Psoas muscle (tissue), 7 donors: ENCODE measurements at regions not wholly inside any gene's neighbourhood (a gene's known extent, or its start where the extent isn't known, plus 50 kb on each side); places are given as distances from the start of the nearest gene placed in this dataset.

ENCODE experiments used
- ATAC-seq, 4 donors: fragments of 200-7000 bp; cut with Tn5 transposase; one replicate each; pipeline ENCODE4 v1.9.1; 2020; ENCODE audit warnings: moderate library complexity in 3 of 4, mild to moderate bottlenecking in 2 of 4
- DNase-seq, 2 donors: peaks; one replicate each; pipeline ENCODE4 v3.0.0-alpha.2; 2020
- H3K27ac ChIP-seq: fragments of 200-600 bp; one replicate; pipeline ENCODE4 v1.8.0; 2022
- H3K27me3 ChIP-seq, 3 donors: fragments of 200-600 bp in 1 of 3; one replicate each; pipeline versions ENCODE4 v1.6.1 to v1.8.0; 2013 to 2022; ENCODE audit warnings: low read length in 2 of 3, mild to moderate bottlenecking in 2 of 3, moderate library complexity in 1 of 3; ENCODE audit not compliant: insufficient read depth in 3 of 3
- H3K36me3 ChIP-seq, 2 donors: fragments of 200-600 bp in 1 of 2; one replicate each; pipeline versions ENCODE4 v1.6.1 to v1.8.0; 2013 to 2022; ENCODE audit warnings: low read depth in 1 of 2, mild to moderate bottlenecking in 1 of 2, moderate library complexity in 1 of 2; ENCODE audit not compliant: insufficient read depth in 1 of 2
- H3K4me1 ChIP-seq: fragments of 200-600 bp; one replicate; pipeline ENCODE4 v1.8.0; 2022
- H3K4me3 ChIP-seq: fragments of 200-600 bp; one replicate; pipeline ENCODE4 v1.8.0; 2022; ENCODE audit warnings: mild to moderate bottlenecking
- H3K9me3 ChIP-seq: fragments of 200-600 bp; one replicate; pipeline ENCODE4 v1.8.0; 2022
- CTCF ChIP-seq: fragments of 200-600 bp; IDR thresholded peaks from one replicate; pipeline ENCODE4 v1.8.0; 2022; ENCODE audit warnings: antibody characterized with exemption
- WGBS, 3 donors: extraction: QIAGEN DNeasy Blood & Tissue Kit; methylation state at CpG; one replicate each; pipeline versions ENCODE4 v1.1.6 to v1.1.7; 2013; 5-methylcytosine and 5-hydroxymethylcytosine counted together
- intact Hi-C, 2 donors: fragments of 100-400 bp; cut with DNase I; formaldehyde crosslinking; loops; one replicate each; pipeline versions ENCODE4 v1.11.0 to v1.14.2; 2022
- donor health status: healthy with polysubstance abuse.
- donor health status: DM: no; HTN: no; CAD: no; lungs with moderate emphysema.
- donor health status: Bipolar disorder and iron deficiency.
- donor health status: healthy.
- donor health status: DM: yes; HTN: yes; CAD: no.
- donor health status: DM: no; HTN: no; CAD: no.
- donor health status: DM: yes; HTN: yes; CAD: no.

- Histone ChIP-seq H3K9me3 (no peaks in the 10 kb centered on the region), H3K36me3 (no peaks in the 10 kb centered on the region), H3K27me3 (no peaks in the 10 kb centered on the region), H3K4me3 (no peak overlapping the region), H3K4me1 (no peaks in the 10 kb centered on the region), H3K27ac (no peak overlapping the region)
- 63 to 69% (median 64%) methylated on average over 2 of the region's 2 CpGs for WGBS, 3 donors
- DNase-seq (no peak), ATAC-seq (no peak)
- intact Hi-C loops, result no loop called here
- TF ChIP-seq CTCF, result no peak
These were observed 146.8 kb downstream of the SMC2 start for GRCh38 chr9:104240890-104241289.

- Histone ChIP-seq H3K9me3 (no peaks in the 10 kb centered on the region), H3K27me3 (no peaks in the 10 kb centered on the region), H3K4me3 (no peak overlapping the region), H3K27ac (no peak overlapping the region), H3K36me3 (no peaks in the 10 kb centered on the region), H3K4me1 (no peaks in the 10 kb centered on the region)
- DNase-seq (no peak), ATAC-seq (no peak)
- intact Hi-C loops, result no loop called here
- no peak for TF ChIP-seq CTCF
- 38 to 76% (median 60%) methylated on average over 1 of the region's 1 CpG for WGBS, 3 donors
These were observed 151.8 kb downstream of the SMC2 start for GRCh38 chr9:104245925-104246324.

GRCh38 chr9:104247899-104248460 is 153.9 kb downstream of the SMC2 start:
- H3K27me3 ChIP-seq, result no peaks in the 10 kb centered on the region
- DNase-seq (no peak), ATAC-seq (no peak)
- TF ChIP-seq CTCF, result no peak
- H3K9me3 ChIP-seq, result peaks cover 1% of the 10 kb centered on the region
- intact Hi-C loops, result no loop called here
- no peak overlapping the region for H3K4me3 ChIP-seq
- no peaks in the 10 kb centered on the region for H3K36me3 ChIP-seq
- H3K27ac ChIP-seq, result no peak overlapping the region
- H3K4me1 ChIP-seq, result no peaks in the 10 kb centered on the region
- 71 to 76% (median 74%) methylated on average over 3 of the region's 3 CpGs for WGBS, 3 donors

- no peak for ATAC-seq
- DNase-seq, result no peak
- no peak overlapping the region for H3K4me3 ChIP-seq
- H3K4me1 ChIP-seq, result no peaks in the 10 kb centered on the region
- H3K36me3 ChIP-seq, result no peaks in the 10 kb centered on the region
- H3K27ac ChIP-seq, result no peak overlapping the region
- no peaks in the 10 kb centered on the region for H3K27me3 ChIP-seq
- intact Hi-C loops, result no loop called here
- WGBS, 3 donors, result 73 to 80% (median 73%) methylated on average over 3 of the region's 3 CpGs
- peaks cover 5% of the 10 kb centered on the region for H3K9me3 ChIP-seq
- TF ChIP-seq CTCF, result no peak
These were observed 162.1 kb downstream of the SMC2 start for GRCh38 chr9:104256031-104256695.

- no peak for ATAC-seq
- intact Hi-C loops, result no loop called here
- no peak for DNase-seq
- H3K4me1 ChIP-seq, result no peaks in the 10 kb centered on the region
- no peak for TF ChIP-seq CTCF
- H3K36me3 ChIP-seq, result no peaks in the 10 kb centered on the region
- no peaks in the 10 kb centered on the region for H3K27me3 ChIP-seq
- no peak overlapping the region for H3K27ac ChIP-seq
- no peak overlapping the region for H3K4me3 ChIP-seq
- peaks cover 5% of the 10 kb centered on the region for H3K9me3 ChIP-seq
These were observed 162.6 kb downstream of the SMC2 start for GRCh38 chr9:104256696-104257062.
